NCI-H82 treated with DMSO at 0.1 percent for 48 hours (cell line): ENCODE measurements at regions not wholly inside any gene's neighbourhood (a gene's known extent, or its start where the extent isn't known, plus 50 kb on each side); places are given as distances from the start of the nearest gene placed in this dataset.
"Not testable (repeated sequence)": the region's sequence is repeated elsewhere in the genome, so short reads cannot be mapped to it uniquely, and the experiment has no call there.

Experiments
- DNase-seq: peaks from one replicate; lab custom pipeline; 2025; ENCODE audit not compliant: unreplicated experiment; lab: John Stamatoyannopoulos, UW

GRCh38 chr10:63773962-63774361, 252.8 kb downstream of the REEP3 start:
- DNase-seq: no peak

GRCh38 chr10:63780101-63780500, 258.9 kb downstream of the REEP3 start:
- DNase-seq: no peak

- DNase-seq: no peak
Measured at GRCh38 chr10:63781226-63781625, 260.0 kb downstream of the REEP3 start.

GRCh38 chr10:63783882-63784281, 262.7 kb downstream of the REEP3 start:
- DNase-seq: no peak

GRCh38 chr10:63788152-63788821, 267.1 kb downstream of the REEP3 start:
- no peak for DNase-seq

- no peak for DNase-seq
Measured at GRCh38 chr10:63795094-63795860, 274.1 kb downstream of the REEP3 start.

- no peak for DNase-seq
Measured at GRCh38 chr10:63798599-63799498, 277.6 kb downstream of the REEP3 start.

- no peak for DNase-seq
Measured at GRCh38 chr10:63799521-63800300, 278.5 kb downstream of the REEP3 start.

GRCh38 chr10:63801166-63801565, 280.0 kb downstream of the REEP3 start:
- no peak for DNase-seq

- no peak for DNase-seq
Measured at GRCh38 chr10:63806330-63806729, 285.1 kb downstream of the REEP3 start.

GRCh38 chr10:63812501-63812900, 291.3 kb downstream of the REEP3 start:
- DNase-seq: no peak

- no peak for DNase-seq
Measured at GRCh38 chr10:63819753-63820329, 298.6 kb downstream of the REEP3 start.

- no peak for DNase-seq
Measured at GRCh38 chr10:63822496-63822895, 301.3 kb downstream of the REEP3 start.

GRCh38 chr10:63825111-63825510, 303.9 kb downstream of the REEP3 start:
- DNase-seq: no peak

- no peak for DNase-seq
Measured at GRCh38 chr10:63825766-63826165, 304.6 kb downstream of the REEP3 start.

GRCh38 chr10:63827018-63827417, 305.8 kb downstream of the REEP3 start:
- not testable (repeated sequence) for DNase-seq

- DNase-seq: no peak
Measured at GRCh38 chr10:63829020-63829419, 307.8 kb downstream of the REEP3 start.

GRCh38 chr10:63829573-63830149, 308.5 kb downstream of the REEP3 start:
- DNase-seq: no peak

- DNase-seq: no peak
Measured at GRCh38 chr10:63832686-63833085, 311.5 kb downstream of the REEP3 start.

- DNase-seq: no peak
Measured at GRCh38 chr10:63833411-63834060, 312.3 kb downstream of the REEP3 start.
